ENCODE measurements at regions not wholly inside any gene's neighbourhood (a gene's known extent, or its start where the extent isn't known, plus 50 kb on each side); places are given as distances from the start of the nearest gene placed in this dataset.

DNA sequence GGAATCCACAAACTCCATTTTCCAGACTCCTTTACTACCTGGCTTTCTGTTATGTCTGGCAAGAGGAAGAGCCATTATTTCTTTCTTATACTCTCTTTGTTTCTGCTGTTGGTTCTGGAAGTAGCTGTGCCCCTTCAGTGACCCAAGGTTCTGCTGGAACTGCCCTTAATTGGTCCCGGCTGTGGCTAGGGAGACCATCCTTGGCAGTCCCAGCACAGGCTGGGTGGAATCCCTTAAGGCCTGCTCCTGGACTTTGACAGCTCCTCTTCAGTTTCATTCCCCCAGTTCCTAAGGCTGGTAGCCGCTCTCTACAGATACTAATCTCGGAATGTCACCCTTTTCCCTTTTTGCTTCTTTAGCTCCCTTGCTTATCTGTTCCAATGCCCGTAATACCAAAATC, 81.9 kb upstream of the GLIS3 start:
- Histone ChIP-seq H3K27ac (ENCODE audit: low read depth, low read length) (no peak overlapping the region), H3K4me3 (ENCODE audit: low read length) (no peak overlapping the region), H3K4me1 (ENCODE audit: insufficient read depth, low read length) (no peaks in the 10 kb centered on the region), H3K27me3 (ENCODE audit: insufficient read depth, low read length, poor library complexity, severe bottlenecking) (no peaks in the 10 kb centered on the region), H3K9me3 (ENCODE audit: low read length) (no peaks in the 10 kb centered on the region), H3K36me3 (ENCODE audit: insufficient read depth, low read length) (no peaks in the 10 kb centered on the region)
- Mint-ChIP-seq H3K9me3 (no peaks in the 10 kb centered on the region), H3K27me3 (peaks cover 3 to 23% of the 10 kb centered on the region in 2 donors), H3K36me3 (no peaks in the 10 kb centered on the region), H3K4me3 (no peak overlapping the region), H3K4me1 (no peaks in the 10 kb centered on the region), H3K27ac (no peak overlapping the region)
- ChIA-PET POLR2A (no interaction called here), CTCF (no interaction called here)
- DNase-seq: no peak

DNA sequence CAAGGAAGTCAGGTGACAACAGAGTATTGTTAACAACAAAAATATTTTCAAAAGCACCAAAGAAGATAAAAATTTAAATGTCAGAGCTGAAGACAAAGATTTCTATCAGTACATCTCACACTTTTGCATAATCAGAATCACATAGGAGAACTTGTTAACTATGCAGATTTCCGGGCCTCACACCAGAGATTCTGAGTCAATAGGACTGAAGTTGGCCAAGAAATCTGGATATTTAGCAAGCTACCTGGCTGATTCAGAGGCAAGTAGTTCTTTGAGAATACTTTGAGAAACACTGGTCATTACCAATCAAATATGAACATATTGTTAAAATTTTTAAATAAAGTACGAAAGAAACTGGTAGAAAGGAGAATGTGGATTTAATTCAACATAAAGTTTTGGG, 80.5 kb upstream of the GLIS3 start:
- Histone ChIP-seq H3K27ac (ENCODE audit: low read depth, low read length) (no peak overlapping the region), H3K9me3 (ENCODE audit: low read length) (no peaks in the 10 kb centered on the region), H3K27me3 (ENCODE audit: insufficient read depth, low read length, poor library complexity, severe bottlenecking) (no peaks in the 10 kb centered on the region), H3K4me3 (ENCODE audit: low read length) (no peak overlapping the region), H3K4me1 (ENCODE audit: insufficient read depth, low read length) (no peaks in the 10 kb centered on the region), H3K36me3 (ENCODE audit: insufficient read depth, low read length) (no peaks in the 10 kb centered on the region)
- H3K4me1 Mint-ChIP-seq: no peaks in the 10 kb centered on the region
- no peaks in the 10 kb centered on the region for H3K36me3 Mint-ChIP-seq
- H3K9me3 Mint-ChIP-seq: no peaks in the 10 kb centered on the region
- CTCF ChIA-PET: interaction anchor here (1.4 kb wide), 1 partner anchor 221 kb away, joined by 3 read pairs; no protein-coding TSS in a partner anchor
- H3K4me3 Mint-ChIP-seq: no peak overlapping the region
- POLR2A ChIA-PET: no interaction called here
- DNase-seq: no peak
- H3K27ac Mint-ChIP-seq: no peak overlapping the region
- peaks cover 3 to 25% of the 10 kb centered on the region in 2 donors for H3K27me3 Mint-ChIP-seq

GRCh38 chr9:4375424-4376200, 75.7 kb upstream of the GLIS3 start:
- Histone ChIP-seq H3K4me1 (ENCODE audit: insufficient read depth, low read length) (no peaks in the 10 kb centered on the region), H3K27me3 (ENCODE audit: insufficient read depth, low read length, poor library complexity, severe bottlenecking) (no peaks in the 10 kb centered on the region), H3K36me3 (ENCODE audit: insufficient read depth, low read length) (no peaks in the 10 kb centered on the region), H3K27ac (ENCODE audit: low read depth, low read length) (no peak overlapping the region), H3K9me3 (ENCODE audit: low read length) (no peaks in the 10 kb centered on the region), H3K4me3 (ENCODE audit: low read length) (no peak overlapping the region)
- ChIA-PET POLR2A (no interaction called here), CTCF (interaction anchor here (1.4 to 1.9 kb wide), 2 partner anchors 9 kb away, joined by 4 read pairs; no protein-coding TSS in a partner anchor)
- peaks cover 20 to 36% of the 10 kb centered on the region in 2 donors for H3K27me3 Mint-ChIP-seq
- no peaks in the 10 kb centered on the region for H3K4me1 Mint-ChIP-seq
- no peak overlapping the region for H3K4me3 Mint-ChIP-seq
- no peaks in the 10 kb centered on the region for H3K36me3 Mint-ChIP-seq
- no peak overlapping the region for H3K27ac Mint-ChIP-seq
- no peaks in the 10 kb centered on the region for H3K9me3 Mint-ChIP-seq
- DNase-seq: peak in 1 of 5 donors; percentile 25

DNA sequence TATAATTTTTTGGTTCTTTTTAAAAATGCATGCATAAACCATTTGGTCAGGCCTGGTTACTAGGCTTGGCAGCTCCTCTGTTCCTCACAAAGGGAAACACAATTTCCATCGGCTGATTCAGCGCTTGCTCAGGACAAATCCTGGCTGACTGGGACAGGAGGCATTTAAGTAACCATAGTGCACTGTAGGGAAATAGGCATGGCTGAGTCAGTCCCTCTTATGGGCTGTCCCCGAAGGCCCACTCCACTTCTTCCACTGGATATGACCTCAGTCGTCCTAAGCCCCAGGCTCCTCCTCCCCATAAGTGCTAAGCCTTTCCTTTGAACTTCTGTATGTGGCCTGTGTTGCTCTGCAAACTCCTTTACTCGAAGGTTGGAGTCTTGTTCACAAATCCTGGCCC, 71.2 kb upstream of the GLIS3 start:
- H3K27ac ChIP-seq (ENCODE audit: low read depth, low read length): no peak overlapping the region
- no peaks in the 10 kb centered on the region for H3K36me3 ChIP-seq (ENCODE audit: insufficient read depth, low read length)
- CTCF ChIA-PET: no interaction called here
- no peaks in the 10 kb centered on the region for H3K9me3 ChIP-seq (ENCODE audit: low read length)
- no peak for DNase-seq
- POLR2A ChIA-PET: no interaction called here
- Mint-ChIP-seq H3K9me3 (no peaks in the 10 kb centered on the region), H3K27ac (no peak overlapping the region), H3K36me3 (no peaks in the 10 kb centered on the region), H3K4me1 (no peaks in the 10 kb centered on the region), H3K4me3 (no peak overlapping the region), H3K27me3 (peaks cover 16 to 40% of the 10 kb centered on the region in 2 donors)
- no peaks in the 10 kb centered on the region for H3K27me3 ChIP-seq (ENCODE audit: insufficient read depth, low read length, poor library complexity, severe bottlenecking)
- no peaks in the 10 kb centered on the region for H3K4me1 ChIP-seq (ENCODE audit: insufficient read depth, low read length)
- H3K4me3 ChIP-seq (ENCODE audit: low read length): no peak overlapping the region

- Mint-ChIP-seq H3K27me3 (peaks cover 16 to 37% of the 10 kb centered on the region in 2 donors), H3K9me3 (no peaks in the 10 kb centered on the region), H3K36me3 (no peaks in the 10 kb centered on the region), H3K27ac (no peak overlapping the region), H3K4me1 (no peaks in the 10 kb centered on the region), H3K4me3 (peak overlapping the region in 1 of 7 donors; percentile 16)
- no peaks in the 10 kb centered on the region for H3K36me3 ChIP-seq (ENCODE audit: insufficient read depth, low read length)
- H3K27me3 ChIP-seq (ENCODE audit: insufficient read depth, low read length, poor library complexity, severe bottlenecking): no peaks in the 10 kb centered on the region
- DNase-seq: no peak
- H3K4me1 ChIP-seq (ENCODE audit: insufficient read depth, low read length): no peaks in the 10 kb centered on the region
- H3K9me3 ChIP-seq (ENCODE audit: low read length): no peaks in the 10 kb centered on the region
- H3K27ac ChIP-seq (ENCODE audit: low read depth, low read length): no peak overlapping the region
- ChIA-PET CTCF (no interaction called here), POLR2A (no interaction called here)
- H3K4me3 ChIP-seq (ENCODE audit: low read length): no peak overlapping the region
Measured at GRCh38 chr9:4370501-4370900, 70.6 kb upstream of the GLIS3 start.

- DNase-seq: peak in 3 of 5 donors; percentile 8 to 17 (median 16)
- POLR2A ChIA-PET: no interaction called here
- no peaks in the 10 kb centered on the region for H3K27me3 ChIP-seq (ENCODE audit: insufficient read depth, low read length, poor library complexity, severe bottlenecking)
Measured at GRCh38 chr9:4366591-4367330, 66.9 kb upstream of the GLIS3 start.

GRCh38 chr9:4365055-4365454, 65.2 kb upstream of the GLIS3 start:
- Histone ChIP-seq H3K27ac (ENCODE audit: low read depth, low read length) (no peak overlapping the region), H3K36me3 (ENCODE audit: insufficient read depth, low read length) (no peaks in the 10 kb centered on the region), H3K4me3 (ENCODE audit: low read length) (no peak overlapping the region), H3K4me1 (ENCODE audit: insufficient read depth, low read length) (no peaks in the 10 kb centered on the region), H3K9me3 (ENCODE audit: low read length) (no peaks in the 10 kb centered on the region), H3K27me3 (ENCODE audit: insufficient read depth, low read length, poor library complexity, severe bottlenecking) (no peaks in the 10 kb centered on the region)
- Mint-ChIP-seq H3K27me3 (peaks cover 2 to 16% of the 10 kb centered on the region in 2 donors), H3K27ac (no peak overlapping the region), H3K36me3 (no peaks in the 10 kb centered on the region), H3K9me3 (no peaks in the 10 kb centered on the region), H3K4me1 (no peaks in the 10 kb centered on the region), H3K4me3 (no peak overlapping the region)
- POLR2A ChIA-PET: no interaction called here
- CTCF ChIA-PET: no interaction called here
- no peak for DNase-seq

More at GRCh38 chr9:4366591-4367330, 66.9 kb upstream of the GLIS3 start:
- no peaks in the 10 kb centered on the region for H3K4me1 Mint-ChIP-seq
- Histone ChIP-seq H3K4me1 (ENCODE audit: insufficient read depth, low read length) (no peaks in the 10 kb centered on the region), H3K4me3 (ENCODE audit: low read length) (no peak overlapping the region), H3K27ac (ENCODE audit: low read depth, low read length) (no peak overlapping the region), H3K9me3 (ENCODE audit: low read length) (no peaks in the 10 kb centered on the region), H3K36me3 (ENCODE audit: insufficient read depth, low read length) (no peaks in the 10 kb centered on the region)
- H3K27ac Mint-ChIP-seq: no peak overlapping the region
- H3K9me3 Mint-ChIP-seq: no peaks in the 10 kb centered on the region
- H3K27me3 Mint-ChIP-seq: peaks cover 2 to 18% of the 10 kb centered on the region in 2 donors
- no peak overlapping the region for H3K4me3 Mint-ChIP-seq
- no peaks in the 10 kb centered on the region for H3K36me3 Mint-ChIP-seq
- CTCF ChIA-PET: interaction anchor here (0.7 to 1.9 kb wide), 11 partner anchors 8 to 1126 kb away, joined by 3 to 4 read pairs (median 3); no protein-coding TSS in a partner anchor

GRCh38 chr9:4362281-4362680, 62.4 kb upstream of the GLIS3 start:
- ChIA-PET POLR2A (no interaction called here), CTCF (no interaction called here)
- H3K27me3 Mint-ChIP-seq: peaks cover 4 to 12% of the 10 kb centered on the region in 2 donors
- Histone ChIP-seq H3K27ac (ENCODE audit: low read depth, low read length) (no peak overlapping the region), H3K27me3 (ENCODE audit: insufficient read depth, low read length, poor library complexity, severe bottlenecking) (no peaks in the 10 kb centered on the region), H3K36me3 (ENCODE audit: insufficient read depth, low read length) (no peaks in the 10 kb centered on the region), H3K4me1 (ENCODE audit: insufficient read depth, low read length) (no peaks in the 10 kb centered on the region), H3K9me3 (ENCODE audit: low read length) (no peaks in the 10 kb centered on the region), H3K4me3 (ENCODE audit: low read length) (no peak overlapping the region)
- no peak for DNase-seq
- H3K4me1 Mint-ChIP-seq: no peaks in the 10 kb centered on the region
- H3K27ac Mint-ChIP-seq: no peak overlapping the region
- no peaks in the 10 kb centered on the region for H3K36me3 Mint-ChIP-seq
- H3K9me3 Mint-ChIP-seq: no peaks in the 10 kb centered on the region
- H3K4me3 Mint-ChIP-seq: no peak overlapping the region

Data from CD8-positive, alpha-beta memory T cell (primary cell).